Endothelial cell of umbilical vein (primary cell): ENCODE measurements at regions not wholly inside any gene's neighbourhood (a gene's known extent, or its start where the extent isn't known, plus 50 kb on each side); places are given as distances from the start of the nearest gene placed in this dataset.

Source experiments
- BruUV-seq: library from RNA; stranded (reverse); fragments of 400-500 nt; replicated peaks from 2 replicates; lab custom pipeline; 2021; lab: Mats Ljungman, UMichigan
- CTCF ChIA-PET: fragments of 300-600, 350-600 bp; sonication (Branson Sonifier 250); formaldehyde crosslinking; loops from one replicate; lab custom pipeline; 2021; ENCODE audit warnings: antibody characterized with exemption, inconsistent platforms; lab: Charles Lee
- POLR2A ChIA-PET: fragments of 300-600, 350-600 bp; sonication (Branson Sonifier 250); formaldehyde crosslinking; loops from one replicate; lab custom pipeline; 2021; ENCODE audit warnings: antibody characterized with exemption, inconsistent platforms; lab: Charles Lee
- DNase-seq: peaks from one replicate; pipeline ENCODE4 v3.0.0-alpha.2; 2011; ENCODE audit warnings: low read depth, low spot score
- FAIRE-seq: peaks from 2 replicates; lab custom pipeline; 2011; peaks lifted over from hg19 to GRCh38; lab: Jason Lieb, UNC
- H2AFZ ChIP-seq: 2 replicates; pipeline ENCODE4 v1.6.0; 2012; ENCODE audit warnings: low read depth, low read length, control low read depth, inconsistent platforms
- H3K27ac ChIP-seq: 2 replicates; pipeline ENCODE4 v1.5.1; 2011; ENCODE audit warnings: low read depth, mild to moderate bottlenecking, control low read depth, low read length, moderate library complexity; ENCODE audit not compliant: insufficient read depth
- H3K27me3 ChIP-seq, 2 experiments: 2 replicates each; pipeline versions ENCODE4 v1.6.0 to v1.6.1; 2011; ENCODE audit warnings: low read length in 2 of 2, mixed read lengths in 1 of 2; ENCODE audit not compliant: control insufficient read depth in 2 of 2, insufficient read depth in 2 of 2
- H3K36me3 ChIP-seq, 2 experiments: 2 replicates in 1 of 2; 3 replicates in 1 of 2; pipeline ENCODE4 v1.5.1; 2011; ENCODE audit warnings: low read length in 2 of 2, mild to moderate bottlenecking in 1 of 2, moderate library complexity in 1 of 2; ENCODE audit not compliant: control insufficient read depth in 2 of 2, insufficient read depth in 2 of 2; ENCODE audit errors: extremely low read depth in 1 of 2
- H3K4me1 ChIP-seq: 3 replicates; pipeline ENCODE4 v1.5.1; 2011; ENCODE audit warnings: mild to moderate bottlenecking, low read length; ENCODE audit not compliant: control insufficient read depth, insufficient read depth; ENCODE audit errors: extremely low read depth
- H3K4me2 ChIP-seq: 2 replicates; pipeline ENCODE4 v1.6.1; 2011; ENCODE audit warnings: low read length, control low read depth, mixed read lengths; ENCODE audit not compliant: insufficient read depth
- H3K4me3 ChIP-seq, 3 experiments: fragments of 200-600 bp in 1 of 3; sonication (generic), shearing (Covaris generic) in 1 of 3; replicated peaks in 1 of 3; 2 replicates each; pipeline ENCODE4 v1.5.1; 2011 to 2016; ENCODE audit warnings: control low read depth in 3 of 3, low read length in 3 of 3, mild to moderate bottlenecking in 2 of 3, inconsistent platforms in 1 of 3, low read depth in 1 of 3, moderate library complexity in 1 of 3; ENCODE audit not compliant: insufficient read depth in 1 of 3
- H3K79me2 ChIP-seq: 2 replicates; pipeline ENCODE4 v1.6.0; 2012; ENCODE audit warnings: low read length, inconsistent platforms; ENCODE audit not compliant: control insufficient read depth, insufficient read depth
- H3K9ac ChIP-seq: replicated peaks from 2 replicates; pipeline ENCODE3; 2011; ENCODE audit warnings: low read length, control low read depth; ENCODE audit not compliant: insufficient read depth; ENCODE audit errors: extremely low read depth
- H3K9me1 ChIP-seq: replicated peaks from 3 replicates; pipeline ENCODE4 v1.6.0; 2011; ENCODE audit warnings: mild to moderate bottlenecking, low read length; ENCODE audit not compliant: control insufficient read depth, insufficient read depth; ENCODE audit errors: extremely low read depth
- H3K9me3 ChIP-seq: replicated peaks from 2 replicates; pipeline ENCODE4 v1.5.1; 2012; ENCODE audit warnings: low read length, inconsistent platforms; ENCODE audit not compliant: control insufficient read depth, insufficient read depth
- H4K20me1 ChIP-seq: replicated peaks from 2 replicates; pipeline ENCODE3; 2011; ENCODE audit warnings: mild to moderate bottlenecking, low read length; ENCODE audit not compliant: control insufficient read depth, insufficient read depth; ENCODE audit errors: extremely low read depth
- EZH2 ChIP-seq: IDR thresholded peaks from 2 replicates; pipeline ENCODE4 v1.6.1; 2012; ENCODE audit warnings: borderline replicate concordance, low read depth, mild to moderate bottlenecking, moderate library complexity, low read length, inconsistent platforms; ENCODE audit not compliant: severe bottlenecking
- FOS ChIP-seq: IDR thresholded peaks from 2 replicates; pipeline ENCODE4 v1.6.1; 2011; ENCODE audit warnings: mild to moderate bottlenecking, low read length, moderate library complexity, borderline replicate concordance; ENCODE audit not compliant: insufficient read depth
- GATA2 ChIP-seq: IDR thresholded peaks from 2 replicates; pipeline ENCODE4 v1.7.0; 2011; ENCODE audit warnings: low read depth, mild to moderate bottlenecking, moderate library complexity, mixed read lengths, low read length; ENCODE audit not compliant: insufficient read length, insufficient read depth
- JUN ChIP-seq: IDR thresholded peaks from 2 replicates; pipeline ENCODE4 v1.6.1; 2011; ENCODE audit warnings: borderline replicate concordance, low read depth; ENCODE audit not compliant: insufficient read length, insufficient read depth
- MYC ChIP-seq: IDR thresholded peaks from one replicate; pipeline ENCODE4 v1.6.1; 2011; ENCODE audit warnings: mild to moderate bottlenecking, low read depth, low read length
- POLR2A ChIP-seq: IDR thresholded peaks from 2 replicates; pipeline ENCODE4 v1.6.1; 2012; ENCODE audit warnings: low read depth, mild to moderate bottlenecking, control low read depth, low read length
- POLR2AphosphoS5 ChIP-seq: IDR thresholded peaks from 2 replicates; pipeline ENCODE4 v1.6.1; 2012; ENCODE audit warnings: low read depth, mild to moderate bottlenecking, control low read depth, low read length, moderate library complexity; ENCODE audit not compliant: insufficient read depth
- dilution Hi-C: fragments of 300-500 bp; cut with MboI; formaldehyde crosslinking; loops from one replicate; pipeline ENCODE4 v1.15.0; 2019; ENCODE audit warnings: low sequenced_read_pairs; ENCODE audit not compliant: extremely low pct_ligation_motif_present
- intact Hi-C: fragments of 100-400 bp; cut with micrococcal nuclease; formaldehyde crosslinking; loops from one replicate; pipeline ENCODE4 v1.10.0; 2022
- TF ChIP-seq, protein P1 (sequence below), 2 donors: IDR thresholded peaks; 1 replicate in 1 of 2; 2 replicates in 1 of 2; pipeline ENCODE4 v1.5.1; 2011; ENCODE audit warnings: low read length in 2 of 2, mild to moderate bottlenecking in 2 of 2, moderate library complexity in 2 of 2, control low read depth in 1 of 2, inconsistent platforms in 1 of 2, low read depth in 1 of 2; ENCODE audit not compliant: insufficient read depth in 1 of 2; ENCODE audit errors: extremely low read depth in 1 of 2
- TF ChIP-seq, protein P2 (sequence below): IDR thresholded peaks from 2 replicates; pipeline ENCODE4 v1.6.1; 2011; ENCODE audit not compliant: insufficient read depth, insufficient read length

DNA sequence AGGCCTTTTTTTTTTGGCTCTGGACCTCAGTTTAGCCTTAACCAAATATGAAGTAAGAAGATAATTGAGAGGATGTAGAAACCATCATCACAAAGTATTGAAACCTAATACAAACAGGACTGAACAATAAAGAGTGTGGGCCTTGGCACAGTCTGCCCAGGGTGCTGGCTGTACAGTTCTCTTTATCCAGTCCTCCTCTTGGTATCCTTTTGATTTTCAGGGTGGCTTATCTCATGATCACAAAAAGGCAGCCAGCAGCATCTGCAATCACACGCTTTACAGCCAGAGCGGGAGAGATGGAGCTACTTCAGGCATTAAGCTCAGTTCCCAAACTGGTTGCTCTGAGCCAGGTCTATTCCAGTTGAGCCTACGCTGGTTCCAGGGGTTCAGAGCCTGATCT is 239.7 kb downstream of the RPLP1 start:
- no peaks in the 10 kb centered on the region for H3K9me3 ChIP-seq
- H3K4me1 ChIP-seq = no peaks in the 10 kb centered on the region
- no peak overlapping the region for H3K4me3 ChIP-seq
- DNase-seq (no peak), FAIRE-seq (no peak)
- H3K9ac ChIP-seq = no peak overlapping the region
- CTCF ChIA-PET = no interaction called here
- BruUV-seq = no TSS peak
- dilution Hi-C loops = no loop called here
- no peaks in the 10 kb centered on the region for H4K20me1 ChIP-seq
- no peak overlapping the region for H3K27ac ChIP-seq
- no peak overlapping the region for H2AFZ ChIP-seq
- H3K79me2 ChIP-seq = no peaks in the 10 kb centered on the region
- H3K4me2 ChIP-seq = no peak overlapping the region
- POLR2A ChIA-PET = no interaction called here
- H3K9me1 ChIP-seq = no peaks in the 10 kb centered on the region
- H3K36me3 ChIP-seq = no peaks in the 10 kb centered on the region
- intact Hi-C loops = no loop called here
- H3K27me3 ChIP-seq = peaks cover 0 to 2% of the 10 kb centered on the region in 2 experiments
- TF ChIP-seq, protein P1, sequence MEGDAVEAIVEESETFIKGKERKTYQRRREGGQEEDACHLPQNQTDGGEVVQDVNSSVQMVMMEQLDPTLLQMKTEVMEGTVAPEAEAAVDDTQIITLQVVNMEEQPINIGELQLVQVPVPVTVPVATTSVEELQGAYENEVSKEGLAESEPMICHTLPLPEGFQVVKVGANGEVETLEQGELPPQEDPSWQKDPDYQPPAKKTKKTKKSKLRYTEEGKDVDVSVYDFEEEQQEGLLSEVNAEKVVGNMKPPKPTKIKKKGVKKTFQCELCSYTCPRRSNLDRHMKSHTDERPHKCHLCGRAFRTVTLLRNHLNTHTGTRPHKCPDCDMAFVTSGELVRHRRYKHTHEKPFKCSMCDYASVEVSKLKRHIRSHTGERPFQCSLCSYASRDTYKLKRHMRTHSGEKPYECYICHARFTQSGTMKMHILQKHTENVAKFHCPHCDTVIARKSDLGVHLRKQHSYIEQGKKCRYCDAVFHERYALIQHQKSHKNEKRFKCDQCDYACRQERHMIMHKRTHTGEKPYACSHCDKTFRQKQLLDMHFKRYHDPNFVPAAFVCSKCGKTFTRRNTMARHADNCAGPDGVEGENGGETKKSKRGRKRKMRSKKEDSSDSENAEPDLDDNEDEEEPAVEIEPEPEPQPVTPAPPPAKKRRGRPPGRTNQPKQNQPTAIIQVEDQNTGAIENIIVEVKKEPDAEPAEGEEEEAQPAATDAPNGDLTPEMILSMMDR (IDR thresholded peaks at IDR 0.05; ENCODE audit: extremely low read depth in 1 of 2, insufficient read depth in 1 of 2, low read depth in 1 of 2, low read length in 2 of 2) = no peak
- TF ChIP-seq, protein P2, sequence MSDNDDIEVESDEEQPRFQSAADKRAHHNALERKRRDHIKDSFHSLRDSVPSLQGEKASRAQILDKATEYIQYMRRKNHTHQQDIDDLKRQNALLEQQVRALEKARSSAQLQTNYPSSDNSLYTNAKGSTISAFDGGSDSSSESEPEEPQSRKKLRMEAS = no peak
- TF ChIP-seq EZH2 = no peak

DNA sequence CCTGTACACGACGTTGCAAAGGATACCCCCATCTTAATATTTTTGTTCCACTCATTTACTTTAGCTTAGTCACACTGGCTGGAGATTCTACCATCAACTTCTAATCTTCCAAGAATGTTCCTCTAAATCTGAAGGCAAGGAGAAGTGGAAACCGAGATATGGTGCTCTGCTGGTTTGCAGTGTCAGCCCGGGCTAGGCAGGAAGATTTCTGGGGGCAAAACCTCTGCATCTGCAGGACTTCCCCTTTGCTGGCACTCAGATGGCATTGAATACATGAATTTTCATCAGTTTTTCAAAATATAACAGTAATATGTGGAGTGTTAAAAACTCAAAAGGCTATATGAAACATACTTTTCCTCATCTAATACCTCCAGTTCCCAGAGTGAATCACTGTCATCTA is 240.4 kb downstream of the RPLP1 start:
- intact Hi-C loops (no loop called here), dilution Hi-C loops (no loop called here)
- Histone ChIP-seq H3K9ac (no peak overlapping the region), H3K27ac (no peak overlapping the region), H3K4me1 (no peaks in the 10 kb centered on the region), H3K4me2 (no peak overlapping the region), H3K9me3 (no peaks in the 10 kb centered on the region), H3K27me3 (peaks cover 0 to 2% of the 10 kb centered on the region in 2 experiments), H3K9me1 (no peaks in the 10 kb centered on the region), H3K36me3 (no peaks in the 10 kb centered on the region), H3K4me3 (no peak overlapping the region), H4K20me1 (no peaks in the 10 kb centered on the region), H2AFZ (no peak overlapping the region), H3K79me2 (no peaks in the 10 kb centered on the region)
- ChIA-PET CTCF (no interaction called here), POLR2A (no interaction called here)
- FAIRE-seq = no peak
- no peak for TF ChIP-seq POLR2AphosphoS5
- no peak for TF ChIP-seq MYC
- no peak for TF ChIP-seq EZH2
- TF ChIP-seq POLR2A = no peak
- no peak for TF ChIP-seq FOS
- TF ChIP-seq, protein P1 (IDR thresholded peaks at IDR 0.05; ENCODE audit: extremely low read depth in 1 of 2, insufficient read depth in 1 of 2, low read depth in 1 of 2, low read length in 2 of 2) = no peak
- TF ChIP-seq, protein P2 = no peak
- TF ChIP-seq JUN = no peak
- TF ChIP-seq GATA2 = no peak
- BruUV-seq = no TSS peak
- no peak for DNase-seq
